Astrocyte of the spinal cord (primary cell): ENCODE measurements at regions not wholly inside any gene's neighbourhood (a gene's known extent, or its start where the extent isn't known, plus 50 kb on each side); places are given as distances from the start of the nearest gene placed in this dataset.

Experiments used
- DNase-seq: peaks from one replicate; pipeline ENCODE4 v3.0.0; 2011; ENCODE audit warnings: low read depth, low spot score
- H3K4me3 ChIP-seq: 2 replicates; pipeline ENCODE4 v1.5.1; 2011; ENCODE audit warnings: low read depth, mild to moderate bottlenecking, low read length, moderate library complexity
- in situ Hi-C: cut with HindIII; loops from 2 replicates; pipeline ENCODE4 v1.10.0; 2017; ENCODE audit warnings: low sequenced_read_pairs
- TF ChIP-seq, protein P1 (sequence below): IDR thresholded peaks from 2 replicates; pipeline ENCODE4 v1.5.1; 2012; ENCODE audit warnings: low read depth, mild to moderate bottlenecking, low read length, inconsistent platforms

DNA sequence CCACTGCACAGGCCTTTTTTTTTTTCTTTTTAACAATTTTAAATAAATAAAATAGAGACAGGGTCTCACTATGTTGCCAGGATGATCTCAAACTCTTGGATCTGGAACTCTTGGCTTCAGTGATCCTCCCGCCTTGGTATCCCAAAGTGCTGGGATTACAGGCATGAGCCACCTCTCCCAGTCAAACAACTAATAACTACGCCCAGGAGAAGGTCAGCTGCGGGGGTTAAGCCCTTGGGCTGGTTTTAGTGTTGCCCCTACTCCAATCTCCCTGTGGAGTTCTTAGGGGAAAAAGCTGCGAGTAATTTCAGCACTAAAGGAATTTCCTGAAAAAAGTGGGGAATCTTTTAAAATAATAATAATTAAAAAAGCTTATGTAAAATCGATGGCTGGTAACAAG, 96.4 kb upstream of the XPO1 start:
- TF ChIP-seq, protein P1, sequence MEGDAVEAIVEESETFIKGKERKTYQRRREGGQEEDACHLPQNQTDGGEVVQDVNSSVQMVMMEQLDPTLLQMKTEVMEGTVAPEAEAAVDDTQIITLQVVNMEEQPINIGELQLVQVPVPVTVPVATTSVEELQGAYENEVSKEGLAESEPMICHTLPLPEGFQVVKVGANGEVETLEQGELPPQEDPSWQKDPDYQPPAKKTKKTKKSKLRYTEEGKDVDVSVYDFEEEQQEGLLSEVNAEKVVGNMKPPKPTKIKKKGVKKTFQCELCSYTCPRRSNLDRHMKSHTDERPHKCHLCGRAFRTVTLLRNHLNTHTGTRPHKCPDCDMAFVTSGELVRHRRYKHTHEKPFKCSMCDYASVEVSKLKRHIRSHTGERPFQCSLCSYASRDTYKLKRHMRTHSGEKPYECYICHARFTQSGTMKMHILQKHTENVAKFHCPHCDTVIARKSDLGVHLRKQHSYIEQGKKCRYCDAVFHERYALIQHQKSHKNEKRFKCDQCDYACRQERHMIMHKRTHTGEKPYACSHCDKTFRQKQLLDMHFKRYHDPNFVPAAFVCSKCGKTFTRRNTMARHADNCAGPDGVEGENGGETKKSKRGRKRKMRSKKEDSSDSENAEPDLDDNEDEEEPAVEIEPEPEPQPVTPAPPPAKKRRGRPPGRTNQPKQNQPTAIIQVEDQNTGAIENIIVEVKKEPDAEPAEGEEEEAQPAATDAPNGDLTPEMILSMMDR: no peak
- in situ Hi-C loops: no loop called here
- no peak overlapping the region for H3K4me3 ChIP-seq
- DNase-seq: no peak

DNA sequence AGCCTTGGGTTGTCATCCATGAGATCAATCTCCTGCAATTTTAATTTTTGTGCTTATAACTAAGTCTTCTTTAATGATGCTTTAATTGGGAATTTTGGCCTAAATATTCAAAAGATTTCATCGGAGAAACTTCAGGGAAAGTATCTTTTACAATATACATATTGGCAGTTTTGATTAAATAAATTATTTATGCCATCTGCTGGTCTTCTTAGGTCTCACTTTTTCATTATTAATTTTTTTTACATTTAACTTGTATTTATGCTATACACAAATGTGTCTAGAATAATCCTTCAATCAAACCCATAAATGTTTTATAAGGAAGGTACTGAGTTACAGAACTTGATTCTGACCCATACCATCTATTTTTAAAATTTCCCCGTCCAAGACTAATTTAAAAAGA, 95.1 kb upstream of the XPO1 start:
- TF ChIP-seq, protein P1: no peak
- in situ Hi-C loops: no loop called here
- H3K4me3 ChIP-seq: no peak overlapping the region
- DNase-seq: no peak

DNA sequence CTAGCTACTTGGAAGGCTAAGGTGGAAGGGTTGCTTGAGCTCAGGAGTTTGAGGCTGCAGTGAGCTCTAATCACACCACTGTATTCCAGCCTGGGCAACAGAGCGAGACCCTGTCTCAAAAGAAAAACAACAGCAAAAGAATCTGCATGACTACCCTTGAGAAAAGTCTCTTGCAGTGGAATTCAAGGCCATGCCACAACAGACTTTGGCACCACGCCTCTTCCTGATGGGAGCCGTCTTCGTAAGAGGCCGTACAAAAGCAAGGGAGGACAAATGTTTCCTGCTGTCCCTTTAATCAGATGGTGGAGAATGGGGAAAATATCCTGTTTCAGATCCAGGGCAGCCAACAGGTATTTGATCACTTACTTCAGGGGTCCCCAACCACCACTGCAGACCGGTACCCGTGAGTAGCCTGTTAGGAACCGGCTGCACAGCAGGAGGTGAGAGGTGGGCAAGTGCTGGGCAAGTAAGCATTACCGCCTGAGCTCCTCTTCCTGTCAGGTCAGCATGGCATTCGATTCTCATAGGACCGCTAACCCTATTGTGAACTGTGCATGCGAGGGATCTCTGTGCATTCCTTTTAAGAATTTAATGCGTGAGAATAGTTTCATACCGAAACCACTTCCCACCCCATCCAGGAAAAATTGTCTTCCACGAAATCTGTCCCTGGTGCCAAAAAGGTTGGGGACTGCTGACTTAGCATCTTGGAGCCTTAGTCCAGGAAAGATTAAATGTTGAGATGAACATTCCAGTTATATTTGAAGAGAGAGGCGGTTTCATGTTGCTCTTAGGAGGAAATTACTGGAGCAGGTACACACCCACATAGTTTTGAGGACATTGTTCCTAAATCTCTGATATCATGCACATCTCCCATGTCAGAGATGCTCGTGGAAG, 94.4 kb upstream of the XPO1 start:
- TF ChIP-seq, protein P1: no peak
- in situ Hi-C loops: no loop called here
- H3K4me3 ChIP-seq: no peak overlapping the region
- peak; percentile 28 for DNase-seq

DNA sequence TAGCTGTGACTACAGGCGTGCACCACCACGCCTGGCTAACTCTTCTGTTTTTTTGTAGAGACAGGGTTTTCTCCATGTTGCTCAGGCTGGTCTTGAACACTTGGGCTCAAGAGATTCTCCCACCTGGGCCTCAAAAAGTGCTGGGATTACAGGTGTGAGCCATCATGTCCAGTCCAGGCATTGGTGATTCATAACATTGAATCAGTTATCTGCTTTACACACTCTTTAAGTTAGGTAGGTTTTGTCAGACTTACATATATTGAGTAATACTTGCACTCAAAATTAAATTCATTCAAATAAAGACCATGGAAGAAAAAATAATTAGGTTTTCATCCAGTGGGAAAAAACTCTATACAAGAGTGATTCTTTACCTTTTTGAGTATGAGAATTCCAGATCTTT, 93.2 kb upstream of the XPO1 start:
- TF ChIP-seq, protein P1: no peak
- H3K4me3 ChIP-seq: no peak overlapping the region
- DNase-seq: no peak
- in situ Hi-C loops: no loop called here

DNA sequence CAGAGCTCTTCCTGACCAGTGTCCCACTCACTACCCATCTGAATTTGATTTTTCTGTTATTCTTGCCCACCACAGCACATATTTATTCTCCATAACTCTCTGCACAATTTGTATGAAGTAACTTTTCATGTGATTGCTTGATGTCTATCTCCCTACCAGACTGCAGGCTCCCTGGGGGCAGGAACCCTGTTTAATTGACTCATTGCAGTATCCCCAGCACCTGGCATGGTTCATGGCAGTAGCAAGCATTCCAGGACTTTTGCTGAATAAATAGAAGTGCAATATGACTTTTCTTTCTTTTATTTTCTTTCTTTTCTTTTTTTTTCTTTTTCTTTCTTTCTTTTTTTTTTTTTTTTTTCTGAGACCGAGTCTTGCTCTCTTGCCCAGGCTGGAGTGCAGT, 88.7 kb upstream of the XPO1 start:
- no peak for DNase-seq
- no peak overlapping the region for H3K4me3 ChIP-seq
- in situ Hi-C loops: no loop called here
- TF ChIP-seq, protein P1: no peak

DNA sequence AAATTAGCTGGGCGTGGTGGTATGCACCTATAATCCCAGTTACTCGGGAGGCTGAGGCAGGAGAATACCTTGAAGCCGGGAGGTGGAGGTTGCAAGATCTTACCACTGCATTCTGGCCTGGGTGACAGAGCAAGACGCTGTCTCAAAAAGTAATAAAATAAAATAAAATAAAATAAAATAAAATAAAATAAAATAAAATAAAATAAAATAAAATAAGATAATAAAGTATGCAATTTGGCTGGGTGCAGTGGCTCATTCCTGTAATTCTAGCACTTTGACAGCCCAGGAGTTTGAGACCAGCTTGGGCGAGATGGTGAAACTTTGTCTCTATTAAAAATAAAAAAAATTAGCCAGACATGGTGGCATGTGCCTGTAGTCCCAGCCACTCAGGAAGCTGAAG, 85.6 kb upstream of the XPO1 start:
- H3K4me3 ChIP-seq: no peak overlapping the region
- DNase-seq: no peak
- in situ Hi-C loops: no loop called here
- TF ChIP-seq, protein P1: no peak
